Heart left ventricle (tissue), 16 donors: ENCODE measurements at regions not wholly inside any gene's neighbourhood (a gene's known extent, or its start where the extent isn't known, plus 50 kb on each side); places are given as distances from the start of the nearest gene placed in this dataset.

Experiments
- ATAC-seq, 4 donors: fragments of 200-7000 bp; cut with Tn5 transposase; one replicate each; pipeline ENCODE4 v1.9.1; 2020 to 2022; ENCODE audit warnings: moderate library complexity in 4 of 4, mild to moderate bottlenecking in 3 of 4, moderate number of reproducible peaks in 1 of 4
- DNase-seq, 5 donors: peaks; one replicate each; pipeline ENCODE4 v3.0.0-alpha.2; 2020
- H3K27ac ChIP-seq, 12 donors: fragments of 200-600 bp; sonication (generic) in 4 of 12; one replicate each; pipeline versions ENCODE4 v1.5.0 to v1.8.0; 2016 to 2022; ENCODE audit warnings: mild to moderate bottlenecking in 2 of 12
- H3K27me3 ChIP-seq, 9 donors: fragments of 200-600 bp; sonication (generic) in 2 of 9; one replicate each; pipeline versions ENCODE4 v1.5.1 to v1.8.0; 2016 to 2022; ENCODE audit warnings: mild to moderate bottlenecking in 3 of 9
- H3K36me3 ChIP-seq, 9 donors: fragments of 200-600 bp; sonication (generic) in 2 of 9; one replicate each; pipeline versions ENCODE4 v1.5.0 to v1.8.0; 2018 to 2022; ENCODE audit warnings: mild to moderate bottlenecking in 2 of 9
- H3K4me1 ChIP-seq, 12 donors: fragments of 200-600 bp; sonication (generic) in 4 of 12; one replicate each; pipeline versions ENCODE4 v1.5.0 to v1.8.0; 2016 to 2022; ENCODE audit warnings: mild to moderate bottlenecking in 3 of 12
- H3K4me3 ChIP-seq, 12 donors: fragments of 200-600 bp; sonication (generic) in 4 of 12; one replicate each; pipeline versions ENCODE4 v1.5.0 to v1.8.0; 2017 to 2022; ENCODE audit warnings: mild to moderate bottlenecking in 9 of 12, moderate library complexity in 4 of 12
- H3K9me3 ChIP-seq, 12 donors: fragments of 200-600 bp; sonication (generic) in 4 of 12; one replicate each; pipeline versions ENCODE4 v1.5.0 to v1.8.0; 2016 to 2022; ENCODE audit warnings: mild to moderate bottlenecking in 1 of 12
- POLR2A ChIP-seq, 2 donors: fragments of 450-650 bp; IDR thresholded peaks; one replicate each; pipeline ENCODE4 v1.6.1; 2017; ENCODE audit warnings: antibody characterized with exemption in 2 of 2, mild to moderate bottlenecking in 2 of 2, moderate library complexity in 2 of 2
- WGBS, 4 donors: extraction: QIAGEN DNeasy Blood & Tissue Kit in 2 of 4; methylation state at CpG; one replicate each; pipeline versions ENCODE4 v1.1.5 to v1.1.7; 2013 to 2018; 5-methylcytosine and 5-hydroxymethylcytosine counted together
- intact Hi-C, 10 donors: fragments of 100-400 bp; cut with DNase I; formaldehyde crosslinking; loops; one replicate each; pipeline versions ENCODE4 v1.11.1 to v1.14.2; 2022
- TF ChIP-seq, protein P1 (sequence below), 12 donors: fragments of 200-600 bp; sonication (generic) in 4 of 12; IDR thresholded peaks; one replicate each; pipeline versions ENCODE4 v1.5.0 to v1.8.0; 2018 to 2022; ENCODE audit warnings: antibody characterized with exemption in 12 of 12, mild to moderate bottlenecking in 5 of 12
- donor health status: ischemic (EF 13 %, LVEDD 7.1; RV severe dilation, severe dysfunction).
- donor health status: healthy with polysubstance abuse.
- donor health status: DM: no; HTN: yes; CAD: no.
- donor health status: DM: no; HTN: no; CAD: no.
- donor health status: ischemic (EF 25% LVEDD 6.9; RV normal size, moderate dysfunction).
- donor health status: ischemic (EF 25% LVEDD 5.7; RV mildly dilated, moderate dysfunction).
- donor health status: healthy.
- donor health status: DM: yes; HTN: yes; CAD: no.
- donor health status: ischemic (EF 35%, LVEDD 5.7; RV mildly dilated, moderate dysfunction).
- donor health status: nonischemic (EF 11% LVEDD 7.7; RV severe dilation, severe dysfunction).
- donor health status: DM: yes; HTN: yes; CAD: no.
- donor health status: PGD.
- donor health status: ischemic (EF 29% LVEDD 5.4; RV normal size, mild dysfunction).
- donor health status: nonischemic (EF 23%, LVEDD 6.1; RV moderate dilation, normal function).

DNA sequence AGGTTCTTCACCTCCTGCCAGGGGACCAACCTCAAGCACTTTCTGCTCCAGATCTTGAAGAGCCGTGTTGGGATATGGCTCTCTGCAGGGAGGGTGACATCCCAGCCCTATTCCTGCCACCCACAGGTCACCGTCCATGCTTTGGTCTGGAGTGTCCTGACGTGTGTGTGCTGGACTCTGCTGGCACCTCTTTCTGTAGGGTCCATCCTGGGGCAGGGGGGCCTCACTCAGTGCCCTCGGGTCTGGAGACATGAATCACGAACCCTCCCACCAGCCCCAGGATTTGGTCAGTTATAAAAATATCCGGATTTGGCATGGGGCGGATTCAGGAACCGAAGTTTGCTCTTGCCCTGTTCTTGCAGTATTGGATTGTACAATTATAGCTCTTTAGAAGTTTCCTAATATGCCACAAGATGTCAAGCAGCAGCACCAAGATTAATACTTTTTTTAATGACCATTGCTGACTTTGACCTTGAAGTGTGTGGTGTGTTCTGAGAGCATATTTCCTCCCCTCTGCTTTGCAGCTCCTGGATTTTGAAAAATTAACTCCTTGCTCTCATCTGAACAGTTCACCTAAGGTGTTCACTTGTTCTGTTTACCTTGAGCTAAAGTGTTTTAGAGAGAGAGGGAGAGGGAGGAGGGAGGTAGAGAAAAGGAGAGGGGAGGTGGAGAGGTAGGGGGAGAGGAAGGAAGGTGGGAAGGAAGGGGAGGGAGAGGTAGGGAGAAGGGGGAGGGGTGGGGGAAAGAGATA, 95.4 kb upstream of the SHH start:
- Histone ChIP-seq H3K9me3 (peaks cover 0 to 18% (median 0%) of the 10 kb centered on the region in 12 donors), H3K36me3 (no peaks in the 10 kb centered on the region), H3K27ac (no peak overlapping the region), H3K27me3 (peaks cover 0 to 4% (median 0%) of the 10 kb centered on the region in 9 donors), H3K4me3 (no peak overlapping the region), H3K4me1 (no peaks in the 10 kb centered on the region)
- DNase-seq (no peak), ATAC-seq (no peak)
- TF ChIP-seq POLR2A (IDR thresholded peaks at IDR 0.05) = no peak
- TF ChIP-seq, protein P1, sequence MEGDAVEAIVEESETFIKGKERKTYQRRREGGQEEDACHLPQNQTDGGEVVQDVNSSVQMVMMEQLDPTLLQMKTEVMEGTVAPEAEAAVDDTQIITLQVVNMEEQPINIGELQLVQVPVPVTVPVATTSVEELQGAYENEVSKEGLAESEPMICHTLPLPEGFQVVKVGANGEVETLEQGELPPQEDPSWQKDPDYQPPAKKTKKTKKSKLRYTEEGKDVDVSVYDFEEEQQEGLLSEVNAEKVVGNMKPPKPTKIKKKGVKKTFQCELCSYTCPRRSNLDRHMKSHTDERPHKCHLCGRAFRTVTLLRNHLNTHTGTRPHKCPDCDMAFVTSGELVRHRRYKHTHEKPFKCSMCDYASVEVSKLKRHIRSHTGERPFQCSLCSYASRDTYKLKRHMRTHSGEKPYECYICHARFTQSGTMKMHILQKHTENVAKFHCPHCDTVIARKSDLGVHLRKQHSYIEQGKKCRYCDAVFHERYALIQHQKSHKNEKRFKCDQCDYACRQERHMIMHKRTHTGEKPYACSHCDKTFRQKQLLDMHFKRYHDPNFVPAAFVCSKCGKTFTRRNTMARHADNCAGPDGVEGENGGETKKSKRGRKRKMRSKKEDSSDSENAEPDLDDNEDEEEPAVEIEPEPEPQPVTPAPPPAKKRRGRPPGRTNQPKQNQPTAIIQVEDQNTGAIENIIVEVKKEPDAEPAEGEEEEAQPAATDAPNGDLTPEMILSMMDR (IDR thresholded peaks at IDR 0.05) = no peak
- WGBS, 4 donors = 59 to 69% (median 64%) methylated on average over 8 of the region's 8 CpGs
- intact Hi-C loops = no loop called here

DNA sequence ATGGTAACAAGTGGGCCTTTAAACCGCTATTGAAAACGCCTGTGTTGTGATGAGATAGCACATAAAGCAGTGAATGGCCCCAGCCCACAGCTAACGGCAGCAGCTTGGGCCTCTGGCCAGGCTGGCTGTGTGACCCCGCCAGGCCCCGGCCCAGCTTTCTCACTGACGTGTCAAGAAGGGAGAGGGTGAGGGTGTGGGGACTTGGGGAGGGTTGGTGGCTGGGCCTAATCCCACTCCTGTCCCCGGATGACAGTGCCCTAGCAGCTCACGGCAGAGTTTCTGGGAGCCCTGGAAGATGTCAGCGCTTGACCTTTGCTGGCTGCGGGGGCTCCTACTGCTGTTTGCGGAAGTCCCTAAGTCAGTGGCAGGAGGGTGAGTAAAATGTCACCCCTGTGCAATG, 88.9 kb upstream of the SHH start:
- no peaks in the 10 kb centered on the region for H3K4me1 ChIP-seq
- H3K4me3 ChIP-seq = no peak overlapping the region
- intact Hi-C loops = no loop called here
- 82 to 89% (median 84%) methylated on average over 9 to 11 of the region's 11 CpGs for WGBS, 4 donors
- peaks cover 0 to 16% (median 0%) of the 10 kb centered on the region in 12 donors for H3K9me3 ChIP-seq
- no peaks in the 10 kb centered on the region for H3K27me3 ChIP-seq
- DNase-seq (no peak), ATAC-seq (no peak)
- no peaks in the 10 kb centered on the region for H3K36me3 ChIP-seq
- TF ChIP-seq, protein P1 (IDR thresholded peaks at IDR 0.05) = no peak
- TF ChIP-seq POLR2A (IDR thresholded peaks at IDR 0.05) = no peak
- H3K27ac ChIP-seq = no peak overlapping the region

DNA sequence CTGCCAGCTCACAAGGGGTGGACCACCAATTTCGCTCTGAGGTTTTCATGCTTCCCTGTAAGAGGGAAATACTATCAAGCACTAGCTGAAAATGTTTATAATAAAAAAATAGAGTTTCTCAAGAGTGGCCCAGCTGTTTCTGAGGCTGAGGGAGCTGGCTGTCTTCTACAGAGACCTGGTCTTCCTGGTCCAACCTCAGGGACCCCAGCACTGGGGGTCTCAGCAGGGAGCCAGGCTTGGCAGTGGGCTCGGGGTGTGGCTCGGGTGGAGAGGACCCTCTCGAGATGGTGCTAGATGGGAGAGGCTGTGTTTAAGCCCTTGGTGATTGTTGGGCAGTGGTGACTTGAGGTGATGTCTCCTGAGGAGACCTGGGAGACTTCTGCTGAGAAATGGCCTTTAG, 87.3 kb upstream of the SHH start:
- TF ChIP-seq, protein P1 (IDR thresholded peaks at IDR 0.05) = no peak
- TF ChIP-seq POLR2A (IDR thresholded peaks at IDR 0.05) = no peak
- intact Hi-C loops = no loop called here
- Histone ChIP-seq H3K27me3 (no peaks in the 10 kb centered on the region), H3K4me3 (no peak overlapping the region), H3K9me3 (peaks cover 0 to 16% (median 0%) of the 10 kb centered on the region in 12 donors), H3K27ac (no peak overlapping the region), H3K4me1 (no peaks in the 10 kb centered on the region), H3K36me3 (no peaks in the 10 kb centered on the region)
- 79 to 86% (median 83%) methylated on average over 3 to 4 of the region's 4 CpGs for WGBS, 4 donors
- ATAC-seq = no peak
- no peak for DNase-seq

DNA sequence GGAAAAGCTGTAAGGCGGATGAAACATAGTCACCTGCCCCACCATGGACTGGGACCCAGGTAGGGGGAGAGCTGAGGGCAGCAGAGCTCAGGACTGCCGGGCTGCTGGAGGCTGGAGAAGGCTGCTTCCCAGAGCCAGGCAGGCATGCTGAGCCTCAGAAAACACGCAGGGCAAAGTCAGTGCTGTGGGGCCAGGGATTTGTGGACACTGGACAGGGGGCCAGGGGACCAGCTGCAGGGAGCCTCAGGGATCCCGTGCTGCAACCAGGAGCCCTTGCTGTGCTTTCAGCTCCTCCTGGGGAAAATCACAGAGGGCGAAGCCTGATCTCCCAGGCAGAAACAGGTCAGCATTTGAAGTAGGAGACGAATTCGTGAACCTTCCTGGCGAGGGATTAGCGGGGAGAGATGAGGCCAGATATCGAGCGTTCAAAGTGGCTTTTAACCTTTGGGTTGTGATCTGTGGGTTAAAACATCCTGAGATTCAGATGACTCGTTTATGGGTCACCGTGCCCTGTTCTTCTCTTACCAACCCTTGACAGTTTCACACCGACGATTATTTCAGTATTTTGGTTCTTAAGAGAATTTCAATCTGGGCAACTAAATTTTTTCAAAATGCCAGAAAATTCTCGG, 85.6 kb upstream of the SHH start:
- ATAC-seq (no peak), DNase-seq (no peak)
- Histone ChIP-seq H3K27ac (no peak overlapping the region), H3K27me3 (no peaks in the 10 kb centered on the region), H3K9me3 (peaks cover 0 to 16% (median 0%) of the 10 kb centered on the region in 12 donors), H3K4me1 (no peaks in the 10 kb centered on the region), H3K36me3 (no peaks in the 10 kb centered on the region), H3K4me3 (no peak overlapping the region)
- 80 to 84% (median 81%) methylated on average over 15 to 16 of the region's 16 CpGs for WGBS, 4 donors
- TF ChIP-seq, protein P1 (IDR thresholded peaks at IDR 0.05) = no peak
- TF ChIP-seq POLR2A (IDR thresholded peaks at IDR 0.05) = no peak
- intact Hi-C loops = no loop called here
